GM21390 (cell line): ENCODE measurements at regions not wholly inside any gene's neighbourhood (a gene's known extent, or its start where the extent isn't known, plus 50 kb on each side); places are given as distances from the start of the nearest gene placed in this dataset.
"Not testable (repeated sequence)": the region's sequence is repeated elsewhere in the genome, so short reads cannot be mapped to it uniquely, and the experiment has no call there.

Source experiments
- ATAC-seq: cut with Tn5 transposase; IDR thresholded peaks from one replicate; pipeline ENCODE4 v1.9.1; 2021; ENCODE audit not compliant: unreplicated experiment

DNA sequence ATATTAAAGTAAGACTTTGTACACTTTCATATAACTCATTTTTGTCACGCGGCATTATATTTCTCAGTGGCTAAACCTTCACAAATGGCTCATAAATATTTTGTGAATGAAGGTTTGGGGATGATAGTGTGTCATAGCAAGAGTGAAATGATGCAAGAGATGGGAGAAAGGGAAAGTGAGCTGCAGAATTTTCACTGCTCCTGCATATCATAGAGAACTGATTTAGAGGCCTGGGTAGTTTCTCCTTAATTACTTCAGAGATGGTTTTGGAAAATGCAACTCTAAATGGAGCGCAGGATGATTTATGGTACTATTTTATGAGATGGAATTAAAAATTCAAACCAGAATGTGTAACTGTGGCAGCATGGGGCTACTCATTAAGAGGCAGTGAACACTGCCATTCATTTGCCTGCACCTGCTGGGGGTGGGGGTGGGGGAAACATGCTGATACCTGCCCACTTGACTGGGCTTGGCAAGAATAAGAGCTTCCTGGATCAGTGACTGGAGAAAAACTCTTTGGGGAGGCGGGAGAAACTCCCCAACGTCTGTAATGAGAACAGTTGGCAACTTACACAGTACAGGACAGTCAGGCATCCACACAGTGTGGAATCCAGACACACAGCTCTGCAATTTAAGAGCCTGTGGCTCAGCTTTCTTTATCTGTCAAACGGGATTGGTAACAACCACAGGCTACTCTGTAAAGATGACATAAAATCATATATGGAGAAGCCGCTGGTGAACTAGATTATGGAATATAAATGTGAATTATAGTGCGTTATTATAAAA is 941.9 kb downstream of the SLC4A3 start:
- ATAC-seq, result no peak

DNA sequence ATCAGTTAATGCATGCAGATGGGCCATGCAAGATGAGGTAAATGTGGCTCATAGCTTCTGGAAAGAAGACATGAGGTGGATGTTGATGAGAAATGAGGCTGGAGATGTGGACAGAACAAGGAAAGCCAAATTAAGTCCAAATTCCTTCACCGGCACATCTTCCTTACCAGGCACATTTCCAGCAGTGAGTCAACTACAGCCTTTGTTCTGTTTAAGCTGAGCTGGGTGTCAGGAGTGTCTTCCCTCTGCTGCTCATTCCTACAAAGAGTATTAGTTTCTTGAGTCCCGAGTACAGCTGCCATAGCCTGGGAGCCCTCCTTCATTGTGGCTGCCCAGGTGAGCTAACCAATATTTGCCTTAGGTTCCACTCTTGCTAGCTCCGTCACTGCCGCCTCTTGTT is 945.0 kb downstream of the SLC4A3 start:
- ATAC-seq, result no peak

DNA sequence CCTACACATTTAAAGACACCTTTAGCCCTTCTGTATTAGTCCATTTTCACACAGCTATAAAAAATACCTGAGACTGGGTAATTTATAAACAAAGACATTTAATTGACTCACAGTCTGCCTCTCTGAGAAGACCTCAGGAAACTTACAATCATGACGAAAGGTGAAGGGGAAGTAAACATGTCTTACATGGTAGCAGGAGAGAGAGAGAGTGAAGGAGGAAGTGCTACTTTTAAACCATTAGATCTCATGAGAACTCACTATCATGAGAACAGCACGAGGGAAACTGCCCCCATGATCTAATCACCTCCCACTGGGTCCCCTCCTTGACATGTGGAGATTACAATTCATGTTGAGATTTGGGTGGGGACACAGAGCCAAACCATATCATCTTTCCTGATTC is 946.6 kb downstream of the SLC4A3 start:
- no peak for ATAC-seq

DNA sequence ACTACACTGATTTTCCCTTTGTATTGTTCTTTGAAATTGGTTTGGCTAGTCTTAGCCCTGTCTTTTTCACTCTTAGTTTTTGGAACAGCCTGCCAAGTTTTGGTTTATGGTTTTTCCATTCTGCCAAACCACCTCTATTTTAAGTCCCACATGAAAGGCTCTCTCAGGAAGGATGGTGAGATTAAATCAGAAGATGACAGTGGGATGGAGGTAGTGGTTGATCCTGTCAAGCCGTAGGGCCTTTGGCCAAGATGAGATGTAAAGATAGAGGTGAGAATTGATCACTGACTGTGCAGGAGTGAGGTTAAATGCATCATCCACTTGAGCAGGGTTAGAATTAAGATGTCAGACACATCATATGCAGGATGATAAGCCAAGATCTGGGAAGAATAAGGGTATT is 948.5 kb downstream of the SLC4A3 start:
- no peak for ATAC-seq

DNA sequence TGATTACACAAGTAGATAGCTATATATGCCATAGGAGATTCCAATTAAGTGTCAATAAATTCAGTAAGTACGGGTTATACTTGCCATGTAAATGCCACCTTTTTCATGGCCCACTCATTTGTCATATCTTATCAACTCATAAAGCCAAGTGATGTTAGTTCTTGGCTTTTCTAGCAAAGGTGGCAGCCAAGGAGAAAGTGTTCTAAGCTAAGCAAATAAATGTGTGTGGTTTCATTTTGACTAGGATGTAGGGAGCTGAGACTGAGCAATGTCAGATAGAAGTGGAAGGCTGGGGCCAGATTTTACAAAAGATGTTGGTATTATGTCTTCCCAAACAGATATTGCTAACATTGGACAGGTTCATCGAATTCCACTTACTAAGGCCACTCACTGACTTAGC is 952.0 kb downstream of the SLC4A3 start:
- ATAC-seq, result no peak

DNA sequence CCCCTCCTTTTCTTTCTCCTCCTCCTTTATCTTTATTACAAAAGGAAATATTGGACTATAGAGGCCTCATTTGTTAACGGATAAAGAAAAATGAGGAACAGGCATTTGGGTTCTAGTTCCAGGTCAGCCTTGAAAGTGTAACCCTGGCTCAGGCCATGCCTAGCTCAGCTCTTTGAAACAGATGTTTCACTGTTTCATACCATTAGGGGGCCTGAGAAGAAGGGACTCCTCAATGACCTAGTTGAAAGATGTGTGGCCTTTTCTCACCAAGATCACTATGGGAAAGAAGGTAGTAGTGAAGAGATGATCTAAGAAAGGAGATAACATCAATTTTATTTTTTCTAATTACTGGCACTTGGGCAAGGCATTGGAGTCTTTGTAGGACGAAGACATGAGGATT is 952.7 kb downstream of the SLC4A3 start:
- no peak for ATAC-seq

DNA sequence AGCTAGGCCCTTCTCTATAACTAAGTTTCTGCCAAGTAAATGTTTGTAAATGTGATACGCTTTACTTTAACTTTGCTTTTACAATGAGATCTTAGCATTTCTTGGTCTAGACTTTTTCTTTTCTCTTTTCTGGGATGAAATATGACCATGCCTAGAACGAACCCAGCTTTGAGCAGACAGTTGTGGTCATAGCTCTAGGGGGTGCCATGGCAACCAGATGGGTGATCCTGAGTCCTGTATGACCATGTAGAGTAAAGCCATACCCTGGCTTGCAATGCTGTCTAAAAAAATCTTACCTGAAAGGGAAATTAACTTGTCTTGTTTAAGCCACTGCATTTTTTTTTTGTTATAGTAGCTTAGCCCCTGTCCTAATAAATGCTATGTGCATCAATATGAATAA is 956.3 kb downstream of the SLC4A3 start:
- ATAC-seq, result no peak

DNA sequence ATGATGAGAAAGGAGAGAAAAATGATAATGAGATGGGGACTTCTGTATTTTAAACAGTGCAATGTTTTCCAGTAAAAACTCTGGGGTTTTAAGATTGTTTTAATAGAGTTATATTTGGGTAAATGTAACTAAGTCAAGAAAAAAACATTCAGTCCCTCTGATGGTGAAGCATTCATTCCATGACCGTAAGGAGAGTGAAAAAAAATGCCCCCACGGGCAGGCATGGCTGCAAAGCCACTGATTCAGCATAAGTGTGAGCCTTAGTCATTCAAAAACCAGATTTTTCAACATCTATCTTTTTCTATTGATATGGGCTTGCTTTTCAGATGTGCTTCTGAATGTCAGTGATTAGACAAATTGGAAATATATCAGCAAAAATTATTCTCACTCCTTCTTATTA is 957.8 kb downstream of the SLC4A3 start:
- ATAC-seq, result no peak

DNA sequence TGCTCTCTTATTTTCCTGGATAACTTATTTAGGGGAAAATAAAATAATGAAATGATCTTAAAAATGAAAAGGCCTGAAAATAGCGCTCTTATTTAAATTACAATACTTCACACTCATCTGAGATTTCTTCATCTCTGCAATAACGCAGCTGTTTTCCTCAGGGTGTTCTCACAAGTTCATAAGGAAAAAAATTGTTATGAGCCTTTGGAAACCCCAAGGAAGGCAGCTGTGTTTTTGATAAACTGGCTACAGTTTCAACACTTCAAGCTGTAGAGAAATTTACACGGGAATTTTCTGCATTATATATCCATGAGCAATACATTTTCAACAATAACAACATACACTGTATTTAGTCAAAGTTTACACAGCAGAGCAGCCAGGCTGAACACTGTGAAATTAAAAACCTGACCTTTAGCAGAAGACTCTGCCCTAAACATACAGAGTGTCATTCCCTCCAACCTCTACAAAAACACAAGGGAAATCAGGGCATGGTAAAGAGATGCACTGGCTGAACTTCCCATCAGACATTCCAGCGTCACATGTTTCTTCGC is 959.6 kb downstream of the SLC4A3 start:
- ATAC-seq, result no peak

DNA sequence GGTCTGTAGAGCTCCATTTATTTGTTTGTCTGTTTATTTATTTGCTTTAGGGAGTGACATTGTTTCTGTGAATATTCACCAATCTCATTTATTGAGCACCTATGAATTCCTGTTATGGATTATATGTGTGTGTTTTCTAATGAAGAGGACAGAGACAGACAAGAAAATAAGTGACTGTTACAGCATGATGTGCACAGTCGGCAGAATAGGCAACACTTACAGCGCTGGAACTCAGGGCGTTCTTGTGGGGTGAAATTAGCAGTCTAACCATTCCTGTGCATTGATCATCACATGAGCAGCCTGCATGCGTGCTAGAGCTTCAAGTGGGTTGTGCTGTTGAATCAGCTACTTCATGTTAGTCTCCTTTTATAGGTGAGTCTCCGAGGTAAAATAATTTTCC is 960.7 kb downstream of the SLC4A3 start:
- ATAC-seq, result no peak

DNA sequence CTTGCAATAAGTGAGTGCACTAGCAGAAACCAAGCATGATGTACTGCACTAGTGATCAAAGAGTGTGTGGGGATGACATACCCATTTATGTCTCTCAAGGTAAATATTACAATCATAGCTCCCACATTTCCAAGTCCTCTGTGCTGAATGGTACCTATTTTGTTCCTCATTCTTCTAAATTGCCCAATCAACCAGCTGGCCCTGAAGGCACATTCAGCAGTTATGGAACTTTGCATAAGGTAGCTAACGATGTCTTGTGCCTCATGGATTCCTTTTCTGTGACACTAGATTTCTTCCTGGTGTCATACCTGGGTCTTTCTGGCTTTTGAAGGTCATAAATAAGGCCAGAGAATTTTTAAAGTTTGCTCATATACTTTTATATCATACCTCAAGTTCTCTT is 963.0 kb downstream of the SLC4A3 start:
- no peak for ATAC-seq

DNA sequence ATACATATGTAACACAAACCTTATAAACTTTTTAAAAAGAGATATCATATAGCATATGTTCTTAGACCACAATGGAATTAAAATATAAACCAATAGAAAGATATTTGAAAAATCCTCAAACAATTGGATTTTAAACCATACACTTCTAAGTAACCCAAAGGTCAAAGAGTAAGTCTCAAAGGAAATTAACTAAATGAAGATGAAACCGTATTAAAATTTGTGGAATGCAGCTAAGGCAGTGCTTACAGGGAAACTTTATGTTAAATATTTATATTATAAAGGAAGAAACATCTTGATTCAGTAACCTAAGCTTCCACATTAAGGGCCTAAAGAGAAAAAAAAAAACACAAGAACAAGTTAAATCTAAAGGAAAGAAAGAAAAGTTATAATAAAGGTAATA is 966.1 kb downstream of the SLC4A3 start:
- no peak for ATAC-seq

DNA sequence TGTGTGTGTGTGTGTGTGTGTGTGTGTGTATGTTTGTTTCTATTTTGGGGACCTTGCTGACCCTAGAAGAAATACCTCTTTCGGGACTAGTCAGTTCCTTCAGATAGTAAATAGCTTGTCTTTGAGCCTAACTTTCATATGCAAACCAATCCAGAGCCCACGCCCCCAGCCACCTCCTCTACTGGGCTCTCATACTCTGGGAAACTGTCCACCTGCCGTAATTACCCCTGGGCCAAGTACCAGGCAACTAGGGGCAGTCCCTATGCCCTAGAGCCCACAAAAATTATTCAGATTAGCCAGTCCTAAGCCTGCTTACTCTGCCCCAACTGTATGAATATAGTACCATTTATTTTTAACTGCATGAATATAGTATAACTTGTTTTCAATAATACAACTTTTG is 970.4 kb downstream of the EPHA4 start:
- ATAC-seq, result no peak

DNA sequence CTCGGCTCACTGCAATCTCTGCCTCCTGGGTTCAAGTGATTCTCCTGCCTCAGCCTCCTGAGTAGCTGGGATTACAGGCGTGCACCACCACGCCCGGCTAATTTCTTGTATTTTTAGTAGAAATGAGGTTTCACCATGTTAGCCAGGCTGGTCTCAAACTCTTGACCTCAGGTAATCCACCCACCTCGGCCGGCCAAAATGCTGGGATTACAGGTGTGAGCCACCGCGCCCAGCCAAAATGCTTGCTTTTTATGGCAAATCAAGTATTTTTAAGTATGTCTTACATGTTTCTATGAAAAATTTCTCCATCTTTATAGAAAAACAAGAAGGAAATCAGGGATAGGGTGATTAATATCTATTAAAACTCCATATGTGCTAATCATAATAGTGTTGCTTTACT is 959.1 kb downstream of the EPHA4 start:
- ATAC-seq, result not testable (repeated sequence)

DNA sequence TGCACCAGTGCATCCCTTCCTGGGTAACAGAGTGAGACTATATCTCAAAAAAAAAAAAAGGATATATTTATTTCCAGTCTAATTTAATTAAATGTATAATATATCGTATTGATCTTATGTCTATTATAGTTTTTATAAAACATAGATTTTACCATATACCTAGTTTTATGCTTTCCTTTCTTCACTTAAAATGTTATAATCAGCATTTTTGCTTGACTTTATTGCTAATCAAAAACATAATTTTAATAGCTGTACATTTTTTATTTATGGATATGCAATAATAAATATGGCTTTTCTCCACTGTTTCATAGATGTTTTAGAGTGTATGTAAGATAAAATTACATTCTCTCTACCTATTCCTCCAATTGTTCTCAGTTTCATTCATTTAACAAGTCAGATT is 958.0 kb downstream of the EPHA4 start:
- no peak for ATAC-seq

DNA sequence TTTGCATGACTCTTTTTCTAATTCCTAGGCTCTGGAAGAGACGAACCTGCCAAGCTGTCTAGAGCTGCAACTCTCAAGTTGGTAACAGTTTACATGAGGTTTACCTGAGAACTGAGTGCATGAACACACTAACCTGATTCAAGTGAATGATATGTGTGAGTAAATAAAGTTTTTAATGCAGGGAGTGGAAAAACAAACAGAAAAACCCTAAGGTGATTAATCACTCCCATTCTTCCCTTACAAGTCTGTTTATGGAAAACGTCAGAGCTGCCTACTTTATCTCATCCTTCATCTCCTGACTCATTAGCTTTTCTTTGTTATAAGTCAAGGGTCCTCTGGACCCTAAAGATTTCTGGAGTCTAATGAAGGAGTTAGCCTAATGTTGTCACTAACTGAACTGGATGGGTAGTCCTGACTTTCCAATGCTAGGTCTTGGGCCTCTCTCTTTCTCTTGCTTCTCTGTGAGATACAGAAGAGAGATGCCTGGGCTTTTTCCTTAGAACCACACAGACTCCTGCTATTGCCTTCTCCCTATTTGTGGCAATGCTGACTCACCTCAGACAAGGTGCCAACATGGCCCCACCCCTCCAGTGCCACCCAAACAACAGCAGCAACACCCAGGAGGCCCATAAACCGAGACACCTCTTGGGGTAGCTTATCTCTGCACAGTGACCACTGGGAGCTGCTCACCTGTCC is 952.4 kb downstream of the EPHA4 start:
- ATAC-seq, result no peak

DNA sequence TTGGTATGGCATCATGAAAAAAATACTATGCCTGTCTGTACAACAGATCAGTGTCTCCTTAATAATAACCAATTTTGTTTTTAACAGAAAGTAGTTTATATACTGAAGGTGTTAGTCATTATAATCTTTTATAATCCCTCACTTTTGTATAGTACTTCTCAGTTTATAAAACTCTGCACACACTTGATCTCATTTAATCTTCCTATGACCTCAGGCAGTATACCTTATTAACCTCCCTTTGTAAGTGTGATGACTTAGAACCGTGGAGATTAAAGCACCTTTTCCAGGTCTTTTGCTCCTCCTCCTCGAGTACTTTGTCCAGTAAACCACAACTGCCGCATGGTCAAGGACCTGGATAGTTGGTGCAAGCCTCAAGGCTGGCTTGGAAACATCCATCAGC is 945.5 kb downstream of the EPHA4 start:
- ATAC-seq, result no peak

DNA sequence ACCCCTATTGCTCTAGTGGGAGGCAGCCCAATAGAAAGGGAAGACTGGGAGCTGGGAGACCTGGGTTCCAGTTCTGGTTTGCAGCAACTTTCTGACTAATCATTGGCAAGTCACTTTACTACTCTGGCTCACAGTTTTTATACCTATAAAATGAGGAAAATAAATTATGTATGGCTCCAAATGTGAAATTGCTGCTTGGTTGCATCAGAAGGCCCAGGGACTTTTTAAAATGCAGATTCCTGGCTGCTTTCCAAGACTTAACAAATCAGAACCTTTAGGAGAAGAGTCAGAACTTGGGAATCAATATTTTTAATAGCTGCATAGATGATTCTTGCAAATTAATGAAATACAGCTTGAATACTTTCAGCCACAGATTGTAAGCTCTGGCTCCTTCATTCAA is 943.9 kb downstream of the EPHA4 start:
- ATAC-seq, result no peak

DNA sequence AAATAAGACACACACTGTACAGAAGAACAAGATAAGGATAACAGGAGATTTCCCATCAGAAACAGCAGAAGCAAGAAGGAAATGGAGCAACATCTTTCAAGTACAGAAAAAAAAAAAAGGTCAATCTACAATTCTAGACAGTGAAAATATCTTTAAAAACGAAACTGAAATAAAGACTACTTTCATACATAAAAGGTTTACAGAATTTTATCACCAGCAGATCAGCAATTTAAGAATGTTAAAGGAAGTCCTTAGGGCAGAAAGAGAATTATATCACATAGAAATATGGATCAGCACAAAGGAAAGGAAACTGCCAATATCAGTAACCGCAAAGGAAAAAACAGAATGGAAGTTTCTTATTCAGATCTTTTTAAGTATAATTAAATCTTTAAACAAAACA is 931.0 kb downstream of the EPHA4 start:
- ATAC-seq, result no peak

DNA sequence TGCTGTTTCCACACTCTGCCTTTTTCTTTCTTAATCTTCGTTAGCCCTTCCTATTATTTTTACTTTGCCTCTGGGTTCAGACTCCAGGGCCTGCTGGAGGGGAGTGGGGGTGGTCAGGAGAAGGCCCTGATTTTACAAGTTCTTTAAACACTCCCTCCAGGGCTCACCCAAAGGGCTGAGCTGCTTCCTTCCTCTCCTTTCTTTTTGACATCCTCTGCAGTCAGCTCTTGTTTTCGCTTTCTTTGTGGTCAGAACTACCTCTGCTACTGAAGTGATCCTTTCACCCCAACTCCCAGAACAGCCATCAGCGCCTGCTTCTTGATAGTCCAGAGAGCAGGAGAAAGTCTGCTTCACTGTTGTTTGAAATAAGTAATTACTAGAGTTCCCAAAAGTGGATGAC is 925.7 kb downstream of the EPHA4 start:
- peak; percentile 72 for ATAC-seq

DNA sequence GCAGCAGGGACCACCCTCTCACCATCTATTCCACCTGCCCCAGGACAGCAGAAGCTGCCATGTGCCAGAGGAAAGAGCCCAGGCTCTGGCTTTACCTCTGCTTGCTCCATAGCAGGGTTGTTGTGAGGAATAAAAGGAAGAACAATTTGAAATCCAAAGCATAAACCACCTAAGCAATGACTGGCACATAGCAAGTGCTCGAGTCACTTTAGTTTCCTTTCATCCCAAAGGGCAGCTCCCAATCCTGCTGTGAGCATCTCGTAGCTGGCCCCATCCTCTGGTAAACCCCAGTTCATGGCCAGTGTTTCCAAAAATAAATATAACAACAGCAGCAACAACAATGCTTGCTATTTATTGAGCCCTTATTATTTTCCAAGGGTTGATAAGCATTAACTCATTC is 923.5 kb downstream of the EPHA4 start:
- no peak for ATAC-seq

DNA sequence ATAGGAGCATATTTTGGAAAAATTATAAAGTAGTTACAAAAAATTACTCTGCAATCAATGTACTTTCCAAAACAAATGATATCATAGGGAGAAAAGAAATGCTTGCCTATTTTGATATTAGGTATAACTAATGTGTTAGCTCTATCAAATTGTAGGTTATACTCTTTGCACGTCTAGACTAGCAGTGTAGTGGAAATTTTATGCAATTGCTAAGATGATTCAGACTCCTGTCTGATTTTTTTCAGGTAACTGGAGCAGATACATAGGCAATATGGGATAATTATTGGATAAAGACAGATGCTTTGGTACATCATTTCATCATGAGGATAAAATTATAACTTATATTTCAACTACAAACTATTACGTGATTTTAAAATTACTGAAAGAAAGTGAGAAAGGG is 918.3 kb downstream of the EPHA4 start:
- no peak for ATAC-seq

DNA sequence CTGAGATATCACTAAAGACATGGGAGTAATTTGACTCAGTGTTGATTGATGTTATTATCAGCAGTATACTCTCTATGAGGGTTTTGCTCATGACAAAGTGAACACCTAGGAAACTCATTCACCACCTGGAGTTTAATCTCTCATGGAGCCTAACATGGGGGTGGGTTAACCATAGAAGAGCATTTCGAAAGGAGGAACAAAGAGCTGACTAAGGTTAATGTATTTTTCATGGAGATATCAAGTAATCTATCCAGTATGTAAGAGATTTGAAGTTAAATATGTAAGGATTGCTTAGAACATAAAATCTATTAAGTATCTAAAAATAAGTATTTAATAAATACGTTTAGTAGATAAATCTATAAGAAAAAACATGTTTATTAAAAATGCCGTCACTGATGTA is 917.8 kb downstream of the EPHA4 start:
- no peak for ATAC-seq
